ENCODE measurements at regions not wholly inside any gene's neighbourhood (a gene's known extent, or its start where the extent isn't known, plus 50 kb on each side); places are given as distances from the start of the nearest gene placed in this dataset.

- no peak overlapping the region for H3K4me3 Mint-ChIP-seq
- no peaks in the 10 kb centered on the region for H3K4me1 Mint-ChIP-seq
- peaks cover 0 to 2% of the 10 kb centered on the region in 2 donors for H3K9me3 Mint-ChIP-seq
- Histone ChIP-seq H3K27me3 (ENCODE audit: control insufficient read depth, insufficient read depth, low read length) (no peaks in the 10 kb centered on the region), H3K4me1 (ENCODE audit: control insufficient read depth, insufficient read depth, low read length) (no peaks in the 10 kb centered on the region), H3K36me3 (ENCODE audit: control insufficient read depth, insufficient read depth, low read length) (no peaks in the 10 kb centered on the region), H3K9me3 (ENCODE audit: control insufficient read depth, insufficient read depth, low read length) (no peaks in the 10 kb centered on the region), H3K27ac (ENCODE audit: low read length) (no peak overlapping the region), H3K4me3 (ENCODE audit: low read length) (no peak overlapping the region)
- DNase-seq (no peak), ATAC-seq (no peak)
- H3K27ac Mint-ChIP-seq = no peak overlapping the region
- intact Hi-C loops (cut with micrococcal nuclease) = no loop called here
- no peaks in the 10 kb centered on the region for H3K36me3 Mint-ChIP-seq
- H3K27me3 Mint-ChIP-seq (ENCODE audit: low read depth in 2 of 2) = peaks cover 9 to 10% of the 10 kb centered on the region in 2 donors
- no peak for TF ChIP-seq CTCF (IDR thresholded peaks at IDR 0.05)
These were observed 306.6 kb upstream of the ECI2 start for GRCh38 chr6:4441981-4442434.

- H3K27me3 ChIP-seq (ENCODE audit: control insufficient read depth, insufficient read depth, low read length) = no peaks in the 10 kb centered on the region
- Mint-ChIP-seq H3K36me3 (no peaks in the 10 kb centered on the region), H3K27ac (no peak overlapping the region), H3K9me3 (peaks cover 0 to 2% of the 10 kb centered on the region in 2 donors), H3K4me1 (no peaks in the 10 kb centered on the region), H3K4me3 (no peak overlapping the region), H3K27me3 (ENCODE audit: low read depth in 2 of 2) (peaks cover 8 to 10% of the 10 kb centered on the region in 2 donors)
- WGBS (ENCODE audit: insufficient coverage) = 0% methylated on average over 1 of the region's 2 CpGs
- no peak for TF ChIP-seq CTCF (IDR thresholded peaks at IDR 0.05)
- ATAC-seq = no peak
- H3K4me3 ChIP-seq (ENCODE audit: low read length) = no peak overlapping the region
- intact Hi-C loops (cut with micrococcal nuclease) = no loop called here
- H3K9me3 ChIP-seq (ENCODE audit: control insufficient read depth, insufficient read depth, low read length) = no peaks in the 10 kb centered on the region
- no peaks in the 10 kb centered on the region for H3K36me3 ChIP-seq (ENCODE audit: control insufficient read depth, insufficient read depth, low read length)
- DNase-seq = no peak
- no peak overlapping the region for H3K27ac ChIP-seq (ENCODE audit: low read length)
- no peaks in the 10 kb centered on the region for H3K4me1 ChIP-seq (ENCODE audit: control insufficient read depth, insufficient read depth, low read length)
These were observed 303.8 kb upstream of the ECI2 start for GRCh38 chr6:4439159-4439558.

GRCh38 chr6:4437342-4437741 lies 302.0 kb upstream of the ECI2 start:
- Mint-ChIP-seq H3K4me3 (no peak overlapping the region), H3K36me3 (no peaks in the 10 kb centered on the region), H3K27ac (no peak overlapping the region), H3K9me3 (peaks cover 0 to 2% of the 10 kb centered on the region in 2 donors), H3K4me1 (no peaks in the 10 kb centered on the region), H3K27me3 (ENCODE audit: low read depth in 2 of 2) (peaks cover 8 to 10% of the 10 kb centered on the region in 2 donors)
- Histone ChIP-seq H3K27ac (ENCODE audit: low read length) (no peak overlapping the region), H3K4me3 (ENCODE audit: low read length) (no peak overlapping the region), H3K9me3 (ENCODE audit: control insufficient read depth, insufficient read depth, low read length) (no peaks in the 10 kb centered on the region), H3K4me1 (ENCODE audit: control insufficient read depth, insufficient read depth, low read length) (no peaks in the 10 kb centered on the region), H3K36me3 (ENCODE audit: control insufficient read depth, insufficient read depth, low read length) (no peaks in the 10 kb centered on the region), H3K27me3 (ENCODE audit: control insufficient read depth, insufficient read depth, low read length) (no peaks in the 10 kb centered on the region)
- no peak for ATAC-seq
- DNase-seq = no peak
- WGBS (ENCODE audit: insufficient coverage) = no CpG with 5 or more reads among the region's 1 CpG
- TF ChIP-seq CTCF (IDR thresholded peaks at IDR 0.05) = no peak
- intact Hi-C loops (cut with micrococcal nuclease) = no loop called here

GRCh38 chr6:4435981-4436445 lies 300.6 kb upstream of the ECI2 start:
- H3K27ac Mint-ChIP-seq = no peak overlapping the region
- Histone ChIP-seq H3K4me3 (ENCODE audit: low read length) (no peak overlapping the region), H3K27me3 (ENCODE audit: control insufficient read depth, insufficient read depth, low read length) (no peaks in the 10 kb centered on the region), H3K36me3 (ENCODE audit: control insufficient read depth, insufficient read depth, low read length) (no peaks in the 10 kb centered on the region), H3K4me1 (ENCODE audit: control insufficient read depth, insufficient read depth, low read length) (no peaks in the 10 kb centered on the region), H3K9me3 (ENCODE audit: control insufficient read depth, insufficient read depth, low read length) (no peaks in the 10 kb centered on the region), H3K27ac (ENCODE audit: low read length) (no peak overlapping the region)
- no peak for ATAC-seq
- TF ChIP-seq CTCF (IDR thresholded peaks at IDR 0.05) = no peak
- peaks cover 0 to 2% of the 10 kb centered on the region in 2 donors for H3K9me3 Mint-ChIP-seq
- intact Hi-C loops (cut with micrococcal nuclease) = no loop called here
- no peaks in the 10 kb centered on the region for H3K4me1 Mint-ChIP-seq
- no peak overlapping the region for H3K4me3 Mint-ChIP-seq
- peaks cover 8 to 10% of the 10 kb centered on the region in 2 donors for H3K27me3 Mint-ChIP-seq (ENCODE audit: low read depth in 2 of 2)
- H3K36me3 Mint-ChIP-seq = no peaks in the 10 kb centered on the region
- WGBS (ENCODE audit: insufficient coverage) = 46% methylated on average over 2 of the region's 2 CpGs
- DNase-seq = no peak
